ENCODE measurements at regions not wholly inside any gene's neighbourhood (a gene's known extent, or its start where the extent isn't known, plus 50 kb on each side); places are given as distances from the start of the nearest gene placed in this dataset.

DNA sequence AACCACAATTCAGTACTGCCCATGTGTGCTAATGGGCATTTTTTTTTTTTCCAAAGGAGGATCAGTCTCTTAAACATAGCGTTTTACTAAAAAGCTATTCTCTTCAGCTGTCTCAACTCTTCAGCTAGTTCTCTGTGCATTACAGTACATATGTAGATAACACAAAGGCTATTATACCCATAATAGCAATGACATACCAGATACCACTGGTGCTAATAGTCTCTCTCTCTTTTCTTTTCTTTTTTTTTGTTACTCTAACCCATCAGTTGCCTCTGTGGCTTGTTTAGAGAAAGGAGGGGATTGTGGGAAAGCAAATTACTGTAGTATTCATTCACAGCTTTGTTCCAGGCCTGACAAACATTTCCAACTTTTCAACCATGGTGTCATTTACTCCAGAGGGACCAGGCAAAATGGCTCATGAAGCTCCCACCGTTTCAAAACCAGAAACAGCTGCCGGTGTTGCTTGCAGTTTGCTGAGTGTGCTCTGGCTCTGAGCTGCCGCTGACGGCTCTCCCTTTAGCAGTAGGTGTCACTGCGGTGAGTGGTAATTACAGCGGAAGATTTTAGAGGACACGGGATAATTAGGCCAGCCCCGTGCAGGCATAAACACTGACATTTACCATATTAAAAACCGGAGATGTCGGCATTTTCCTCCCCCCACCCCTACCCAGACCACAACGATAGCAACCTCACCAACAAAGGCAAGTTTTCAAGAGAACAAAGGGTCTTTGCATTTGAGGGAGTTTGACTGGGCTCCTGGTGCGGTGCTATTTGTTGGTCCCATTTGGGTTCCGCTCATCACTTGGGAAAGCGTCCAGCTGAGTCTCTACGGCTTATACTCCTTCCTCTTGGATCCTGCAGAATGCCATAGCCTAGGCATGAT lies 1005.5 kb downstream of the KCNMA1 start:
- Histone ChIP-seq H3K9me3 (ENCODE audit: insufficient read depth, low read length) (no peaks in the 10 kb centered on the region), H3K9ac (ENCODE audit: insufficient read length, low read depth) (no peak overlapping the region), H3K4me1 (ENCODE audit: insufficient read depth, insufficient read length) (no peaks in the 10 kb centered on the region), H3K4me3 (ENCODE audit: insufficient read length, low read depth) (no peak overlapping the region), H3K27me3 (ENCODE audit: insufficient read depth, insufficient read length) (no peaks in the 10 kb centered on the region), H3K36me3 (ENCODE audit: insufficient read depth, insufficient read length, low read length) (no peaks in the 10 kb centered on the region)
- TF ChIP-seq ZNF274 (IDR thresholded peaks at IDR 0.05; ENCODE audit: low read depth, low read length), result no peak
- no peak for TF ChIP-seq YY1 (IDR thresholded peaks at IDR 0.05; ENCODE audit: insufficient read depth, insufficient read length)
- TF ChIP-seq SUZ12 (IDR thresholded peaks at IDR 0.05; ENCODE audit: extremely low read depth, insufficient read depth, insufficient read length), result no peak
- DNase-seq (ENCODE audit: low read depth, low spot score), result no peak

DNA sequence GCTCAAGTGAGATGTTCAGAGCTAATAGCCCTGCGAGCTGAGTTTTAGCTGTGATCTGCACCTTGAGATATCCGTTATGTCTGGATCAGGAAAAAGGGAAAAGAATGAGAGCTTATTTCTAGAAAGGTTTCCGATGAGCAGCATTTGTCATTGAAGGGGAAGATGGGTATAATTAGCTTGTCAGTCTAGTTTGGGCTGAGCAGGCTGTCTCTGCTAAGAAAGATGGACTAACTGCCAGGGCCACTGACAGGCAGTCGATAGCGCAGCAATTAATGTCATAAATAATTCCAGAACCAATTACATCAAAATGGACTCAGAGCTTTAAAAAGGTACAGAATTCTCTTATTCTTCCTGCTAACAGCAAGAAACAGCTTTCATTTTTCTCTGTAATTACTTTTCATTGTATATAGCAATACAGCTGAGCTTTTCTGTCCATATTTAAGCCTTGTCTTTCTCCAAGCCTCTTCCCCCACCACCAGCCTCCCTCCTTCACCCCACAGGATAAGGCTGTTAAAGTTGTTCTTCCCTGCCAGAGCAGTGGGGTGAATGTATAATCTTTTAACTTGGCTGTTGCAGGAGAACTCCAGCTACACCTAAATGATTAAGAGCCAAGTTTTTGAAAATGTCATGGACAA lies 1006.5 kb downstream of the KCNMA1 start:
- Histone ChIP-seq H3K4me1 (ENCODE audit: insufficient read depth, insufficient read length) (no peaks in the 10 kb centered on the region), H3K4me3 (ENCODE audit: insufficient read length, low read depth) (no peak overlapping the region), H3K36me3 (ENCODE audit: insufficient read depth, insufficient read length, low read length) (no peaks in the 10 kb centered on the region), H3K27me3 (ENCODE audit: insufficient read depth, insufficient read length) (no peaks in the 10 kb centered on the region), H3K9ac (ENCODE audit: insufficient read length, low read depth) (no peak overlapping the region), H3K9me3 (ENCODE audit: insufficient read depth, low read length) (no peaks in the 10 kb centered on the region)
- DNase-seq (ENCODE audit: low read depth, low spot score), result no peak
- no peak for TF ChIP-seq YY1 (IDR thresholded peaks at IDR 0.05; ENCODE audit: insufficient read depth, insufficient read length)
- no peak for TF ChIP-seq ZNF274 (IDR thresholded peaks at IDR 0.05; ENCODE audit: low read depth, low read length)
- TF ChIP-seq SUZ12 (IDR thresholded peaks at IDR 0.05; ENCODE audit: extremely low read depth, insufficient read depth, insufficient read length), result no peak

DNA sequence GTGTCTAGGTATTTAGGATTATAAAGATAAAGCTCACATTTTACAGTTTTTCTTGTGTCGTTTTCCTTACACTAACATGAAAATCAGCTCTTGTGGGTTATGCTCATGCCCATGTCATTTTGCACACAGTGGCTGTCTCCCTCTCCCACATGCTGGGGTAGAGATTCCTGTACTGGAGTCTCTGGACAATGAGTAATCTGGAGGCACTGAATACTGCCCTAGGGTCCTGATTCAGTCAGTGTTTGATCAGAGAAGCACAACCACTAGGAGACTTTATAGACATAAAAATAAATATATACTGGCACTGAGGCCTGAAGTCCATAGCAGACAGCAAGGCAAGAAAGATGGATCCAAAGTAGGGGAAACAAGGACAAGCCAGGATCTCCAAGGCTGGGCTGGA lies 1008.8 kb downstream of the KCNMA1 start:
- no peak for TF ChIP-seq YY1 (IDR thresholded peaks at IDR 0.05; ENCODE audit: insufficient read depth, insufficient read length)
- no peak for TF ChIP-seq ZNF274 (IDR thresholded peaks at IDR 0.05; ENCODE audit: low read depth, low read length)
- TF ChIP-seq SUZ12 (IDR thresholded peaks at IDR 0.05; ENCODE audit: extremely low read depth, insufficient read depth, insufficient read length), result no peak
- Histone ChIP-seq H3K27me3 (ENCODE audit: insufficient read depth, insufficient read length) (no peaks in the 10 kb centered on the region), H3K9me3 (ENCODE audit: insufficient read depth, low read length) (no peaks in the 10 kb centered on the region), H3K36me3 (ENCODE audit: insufficient read depth, insufficient read length, low read length) (no peaks in the 10 kb centered on the region), H3K9ac (ENCODE audit: insufficient read length, low read depth) (no peak overlapping the region), H3K4me1 (ENCODE audit: insufficient read depth, insufficient read length) (no peaks in the 10 kb centered on the region), H3K4me3 (ENCODE audit: insufficient read length, low read depth) (no peak overlapping the region)
- DNase-seq (ENCODE audit: low read depth, low spot score), result no peak

DNA sequence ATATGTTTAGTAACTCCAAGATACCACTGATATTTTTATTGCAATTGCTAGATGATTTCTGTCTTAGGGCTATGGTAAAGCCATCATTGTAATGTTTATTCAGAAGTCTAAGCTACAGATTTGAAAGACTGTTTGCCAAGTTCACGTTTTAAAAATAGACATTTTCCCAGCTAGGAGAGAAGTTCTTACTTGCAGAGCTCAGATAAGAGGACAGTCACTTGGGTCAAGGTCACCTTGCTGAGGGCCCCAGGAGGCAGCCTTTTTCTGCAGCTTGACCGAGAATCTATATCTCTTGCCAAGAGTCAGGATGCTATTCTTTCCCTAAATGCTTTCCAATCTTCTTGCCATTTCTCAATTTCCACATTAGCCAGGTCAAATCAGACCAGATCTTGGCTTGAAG lies 1011.2 kb downstream of the KCNMA1 start:
- H3K4me3 ChIP-seq (ENCODE audit: insufficient read length, low read depth), result no peak overlapping the region
- no peaks in the 10 kb centered on the region for H3K9me3 ChIP-seq (ENCODE audit: insufficient read depth, low read length)
- H3K36me3 ChIP-seq (ENCODE audit: insufficient read depth, insufficient read length, low read length), result no peaks in the 10 kb centered on the region
- no peak for TF ChIP-seq SUZ12 (IDR thresholded peaks at IDR 0.05; ENCODE audit: extremely low read depth, insufficient read depth, insufficient read length)
- no peak for TF ChIP-seq ZNF274 (IDR thresholded peaks at IDR 0.05; ENCODE audit: low read depth, low read length)
- TF ChIP-seq YY1 (IDR thresholded peaks at IDR 0.05; ENCODE audit: insufficient read depth, insufficient read length), result no peak
- no peak overlapping the region for H3K9ac ChIP-seq (ENCODE audit: insufficient read length, low read depth)
- DNase-seq (ENCODE audit: low read depth, low spot score), result no peak
- no peaks in the 10 kb centered on the region for H3K4me1 ChIP-seq (ENCODE audit: insufficient read depth, insufficient read length)
- no peaks in the 10 kb centered on the region for H3K27me3 ChIP-seq (ENCODE audit: insufficient read depth, insufficient read length)

DNA sequence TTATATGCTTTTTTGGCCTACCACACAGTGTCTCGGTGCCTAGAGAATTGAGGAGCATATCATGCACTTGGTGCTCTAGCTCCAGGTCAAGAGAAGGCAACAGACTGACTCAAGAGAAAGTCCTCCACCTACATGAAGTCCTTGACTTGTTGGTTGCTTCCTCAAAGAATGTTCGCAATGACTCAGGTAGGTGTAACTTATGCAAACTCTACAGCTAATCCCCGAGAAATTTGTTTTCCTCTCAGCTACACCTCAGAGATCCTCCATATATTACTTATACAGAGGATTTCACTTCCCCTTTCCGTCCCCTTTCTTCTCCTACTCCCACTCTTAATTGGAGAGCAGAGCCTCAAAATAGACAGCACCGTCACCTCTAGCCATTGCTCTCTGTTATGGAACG lies 1013.1 kb downstream of the KCNMA1 start:
- Histone ChIP-seq H3K9me3 (ENCODE audit: insufficient read depth, low read length) (no peaks in the 10 kb centered on the region), H3K27me3 (ENCODE audit: insufficient read depth, insufficient read length) (no peaks in the 10 kb centered on the region), H3K9ac (ENCODE audit: insufficient read length, low read depth) (no peak overlapping the region), H3K4me1 (ENCODE audit: insufficient read depth, insufficient read length) (no peaks in the 10 kb centered on the region), H3K36me3 (ENCODE audit: insufficient read depth, insufficient read length, low read length) (no peaks in the 10 kb centered on the region), H3K4me3 (ENCODE audit: insufficient read length, low read depth) (no peak overlapping the region)
- DNase-seq (ENCODE audit: low read depth, low spot score), result no peak
- no peak for TF ChIP-seq SUZ12 (IDR thresholded peaks at IDR 0.05; ENCODE audit: extremely low read depth, insufficient read depth, insufficient read length)
- no peak for TF ChIP-seq YY1 (IDR thresholded peaks at IDR 0.05; ENCODE audit: insufficient read depth, insufficient read length)
- TF ChIP-seq ZNF274 (IDR thresholded peaks at IDR 0.05; ENCODE audit: low read depth, low read length), result no peak

DNA sequence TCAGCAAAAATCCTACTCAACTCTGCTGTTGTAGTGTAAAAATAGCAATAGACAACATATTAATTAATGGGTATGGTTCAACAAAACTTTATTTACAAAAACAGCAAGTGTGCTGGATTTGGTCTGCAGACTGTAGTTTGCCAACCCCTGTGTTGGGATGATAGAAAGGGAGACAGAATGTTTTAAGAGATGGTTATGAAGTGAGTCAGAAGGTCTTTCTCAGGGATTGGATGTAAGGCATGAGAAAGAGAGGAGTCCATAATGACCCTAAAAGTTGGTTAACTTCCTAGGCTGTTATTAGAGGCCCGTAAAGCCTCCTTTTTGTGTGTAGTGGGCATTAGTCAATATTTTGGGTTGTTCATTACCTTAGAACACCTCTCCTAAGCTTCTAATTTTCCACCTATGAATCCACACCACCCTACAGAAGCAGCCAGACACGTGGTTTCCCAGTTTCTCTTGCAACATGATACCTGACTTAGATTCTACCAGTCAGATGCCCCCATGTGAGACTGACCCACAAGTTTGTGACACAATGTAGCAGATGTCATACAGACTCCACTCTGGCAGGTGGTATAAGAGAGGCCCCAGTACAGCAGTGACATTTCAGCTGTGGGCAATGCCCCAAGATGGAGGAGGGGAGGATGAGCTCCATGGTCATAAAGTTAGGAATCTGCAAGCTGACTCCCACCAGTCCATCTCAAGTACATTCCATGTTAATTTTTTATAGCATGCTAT lies 1015.6 kb downstream of the KCNMA1 start:
- H3K36me3 ChIP-seq (ENCODE audit: insufficient read depth, insufficient read length, low read length), result no peaks in the 10 kb centered on the region
- no peaks in the 10 kb centered on the region for H3K9me3 ChIP-seq (ENCODE audit: insufficient read depth, low read length)
- DNase-seq (ENCODE audit: low read depth, low spot score), result no peak
- no peak overlapping the region for H3K9ac ChIP-seq (ENCODE audit: insufficient read length, low read depth)
- no peaks in the 10 kb centered on the region for H3K27me3 ChIP-seq (ENCODE audit: insufficient read depth, insufficient read length)
- no peaks in the 10 kb centered on the region for H3K4me1 ChIP-seq (ENCODE audit: insufficient read depth, insufficient read length)
- H3K4me3 ChIP-seq (ENCODE audit: insufficient read length, low read depth), result no peak overlapping the region
- TF ChIP-seq YY1 (IDR thresholded peaks at IDR 0.05; ENCODE audit: insufficient read depth, insufficient read length) (no peak), ZNF274 (IDR thresholded peaks at IDR 0.05; ENCODE audit: low read depth, low read length) (no peak), SUZ12 (IDR thresholded peaks at IDR 0.05; ENCODE audit: extremely low read depth, insufficient read depth, insufficient read length) (no peak)

DNA sequence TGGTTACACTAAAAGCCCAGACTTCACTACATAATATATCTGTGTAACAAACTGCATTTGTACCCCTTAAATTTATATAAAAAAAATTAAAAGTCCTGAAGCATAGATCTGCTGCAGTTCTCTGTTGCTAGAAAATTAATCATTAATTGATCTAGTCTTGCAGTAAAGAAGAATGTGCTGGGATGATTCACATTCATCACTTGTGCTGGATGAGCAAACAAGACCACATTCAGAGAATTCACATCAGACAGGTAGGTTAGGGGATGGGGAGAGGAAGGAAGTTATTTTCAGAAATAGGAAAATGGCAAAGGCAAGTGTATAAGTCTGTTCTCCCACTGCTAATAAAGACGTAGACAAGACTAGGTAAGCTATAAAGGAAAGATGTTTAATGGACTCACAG lies 1019.0 kb downstream of the KCNMA1 start:
- Histone ChIP-seq H3K27me3 (ENCODE audit: insufficient read depth, insufficient read length) (no peaks in the 10 kb centered on the region), H3K4me1 (ENCODE audit: insufficient read depth, insufficient read length) (no peaks in the 10 kb centered on the region), H3K36me3 (ENCODE audit: insufficient read depth, insufficient read length, low read length) (no peaks in the 10 kb centered on the region), H3K9ac (ENCODE audit: insufficient read length, low read depth) (no peak overlapping the region), H3K9me3 (ENCODE audit: insufficient read depth, low read length) (no peaks in the 10 kb centered on the region), H3K4me3 (ENCODE audit: insufficient read length, low read depth) (no peak overlapping the region)
- TF ChIP-seq SUZ12 (IDR thresholded peaks at IDR 0.05; ENCODE audit: extremely low read depth, insufficient read depth, insufficient read length), result no peak
- no peak for TF ChIP-seq ZNF274 (IDR thresholded peaks at IDR 0.05; ENCODE audit: low read depth, low read length)
- TF ChIP-seq YY1 (IDR thresholded peaks at IDR 0.05; ENCODE audit: insufficient read depth, insufficient read length), result no peak
- DNase-seq (ENCODE audit: low read depth, low spot score), result no peak
